NK-92 treated with Interleukin-12 subunit alpha and Interleukin-12 subunit beta, amount 100 ng/mL, for 24 hours (cell line): ENCODE measurements at regions not wholly inside any gene's neighbourhood (a gene's known extent, or its start where the extent isn't known, plus 50 kb on each side); places are given as distances from the start of the nearest gene placed in this dataset.
A peak's percentile ranks its signal among the peaks of the same experiment; 100 is the strongest.

Source experiments
- DNase-seq: peaks from one replicate; lab custom pipeline; 2025; lab: John Stamatoyannopoulos, UW

GRCh38 chr7:116145245-116145852 lies 65.0 kb upstream of the TES start:
- DNase-seq, result peak; percentile 38

DNA sequence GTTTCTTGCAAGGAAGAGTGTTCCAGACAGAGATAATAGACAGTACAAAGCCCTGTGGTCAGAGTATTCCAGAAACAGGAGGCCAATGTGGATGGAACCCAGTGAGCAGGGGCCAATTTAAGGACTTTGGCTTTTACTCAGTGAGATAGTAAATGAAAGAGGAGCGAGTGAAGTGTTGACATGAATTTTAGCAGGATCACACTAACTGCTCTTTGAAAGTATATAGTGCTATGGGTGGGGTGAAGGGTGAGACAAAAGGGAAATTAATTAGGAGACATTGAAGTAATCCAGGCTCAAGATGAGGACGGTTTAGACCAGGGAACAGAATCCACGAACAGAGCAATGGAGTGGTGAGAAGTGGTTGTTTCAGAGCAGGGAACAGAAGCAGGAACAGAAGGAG lies 62.2 kb upstream of the TES start:
- no peak for DNase-seq

GRCh38 chr7:116148626-116149025 lies 61.7 kb upstream of the TES start:
- DNase-seq, result no peak

DNA sequence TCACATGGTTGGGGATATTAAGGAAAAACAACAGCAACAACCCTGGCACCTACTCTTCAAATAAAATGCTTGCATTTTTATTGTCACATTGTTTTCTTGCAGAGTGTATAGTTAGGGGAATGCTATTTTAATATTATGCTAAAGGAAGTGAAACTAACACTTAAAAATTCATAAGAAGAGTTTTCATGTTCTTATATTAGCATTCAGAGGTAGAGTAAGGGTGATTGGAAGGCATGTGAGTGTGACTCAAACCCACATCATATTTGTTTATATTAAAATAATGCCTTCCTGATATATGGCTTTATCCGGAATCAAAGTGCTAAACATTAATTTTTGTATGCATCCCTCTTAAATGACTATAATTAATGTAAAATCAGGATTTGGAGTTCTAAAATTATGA lies 59.8 kb upstream of the TES start:
- no peak for DNase-seq

DNA sequence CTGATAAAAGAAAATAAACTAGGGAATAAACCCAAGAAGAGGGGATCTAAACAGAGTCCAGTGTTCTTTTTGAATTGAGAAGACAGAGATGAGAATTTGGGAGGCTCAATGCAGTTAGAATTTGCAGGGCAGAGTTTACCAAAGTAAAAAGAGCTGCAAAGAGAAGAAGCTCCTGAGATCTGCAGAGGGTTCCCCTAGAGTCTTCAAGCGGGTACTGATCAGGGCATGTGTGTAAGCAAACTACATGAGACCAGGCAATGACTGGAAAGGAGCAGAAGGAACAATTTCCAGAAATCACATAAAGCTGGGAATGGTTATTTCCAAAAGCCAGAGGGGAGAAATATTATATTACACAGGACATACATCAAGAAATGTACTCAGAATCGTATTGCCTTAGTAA lies 58.1 kb upstream of the TES start:
- no peak for DNase-seq

GRCh38 chr7:116153050-116153449 lies 57.3 kb upstream of the TES start:
- no peak for DNase-seq

DNA sequence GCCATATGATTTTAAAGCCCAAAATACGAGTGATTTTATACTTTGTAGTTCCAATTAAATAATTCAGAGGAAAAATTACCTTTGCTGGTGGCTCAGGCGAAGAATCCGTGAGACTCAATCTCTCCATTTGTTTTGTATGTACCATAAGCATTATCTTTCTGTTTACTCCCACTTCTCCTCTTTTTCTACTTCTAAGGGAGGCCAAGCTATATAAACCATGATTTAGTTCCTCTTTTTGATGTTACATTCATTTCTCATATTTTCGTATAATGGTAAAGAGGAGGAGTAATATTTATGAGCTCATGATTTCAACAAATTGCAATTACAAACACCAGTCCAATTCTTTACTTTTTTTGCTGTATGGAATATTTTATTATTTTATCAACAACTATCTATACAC lies 50.6 kb upstream of the TES start:
- DNase-seq, result no peak
